Lower leg skin (tissue), 4 donors: ENCODE measurements at regions not wholly inside any gene's neighbourhood (a gene's known extent, or its start where the extent isn't known, plus 50 kb on each side); places are given as distances from the start of the nearest gene placed in this dataset.

ENCODE experiments used
- DNase-seq, 2 donors: peaks; one replicate each; pipeline ENCODE4 v3.0.0-alpha.2; 2019; ENCODE audit warnings: low spot score in 2 of 2
- H3K4me3 ChIP-seq: fragments of 200-600 bp; sonication (generic); 2 replicates; pipeline ENCODE4 v1.5.1; 2017; ENCODE audit warnings: mild to moderate bottlenecking, low read depth; ENCODE audit not compliant: poor library complexity, severe bottlenecking
- POLR2A ChIP-seq, 2 donors: fragments of 450-650 bp; IDR thresholded peaks; one replicate each; pipeline ENCODE4 v1.6.1; 2016 to 2017; ENCODE audit warnings: antibody characterized with exemption in 2 of 2, mild to moderate bottlenecking in 1 of 2, moderate library complexity in 1 of 2
- WGBS, 2 donors: methylation state at CpG; one replicate each; pipeline ENCODE4 v1.1.5; 2018; 5-methylcytosine and 5-hydroxymethylcytosine counted together
- intact Hi-C: fragments of 100-400 bp; cut with DNase I; formaldehyde crosslinking; loops from one replicate; pipeline ENCODE4 v1.15.0; 2023; ENCODE audit warnings: low total_unique reads
- TF ChIP-seq, protein P1 (sequence below), 3 donors: fragments of 450-650 bp; IDR thresholded peaks; one replicate each; pipeline ENCODE4 v1.5.1; 2016; ENCODE audit warnings: antibody characterized with exemption in 3 of 3, mild to moderate bottlenecking in 3 of 3, moderate library complexity in 2 of 3

DNA sequence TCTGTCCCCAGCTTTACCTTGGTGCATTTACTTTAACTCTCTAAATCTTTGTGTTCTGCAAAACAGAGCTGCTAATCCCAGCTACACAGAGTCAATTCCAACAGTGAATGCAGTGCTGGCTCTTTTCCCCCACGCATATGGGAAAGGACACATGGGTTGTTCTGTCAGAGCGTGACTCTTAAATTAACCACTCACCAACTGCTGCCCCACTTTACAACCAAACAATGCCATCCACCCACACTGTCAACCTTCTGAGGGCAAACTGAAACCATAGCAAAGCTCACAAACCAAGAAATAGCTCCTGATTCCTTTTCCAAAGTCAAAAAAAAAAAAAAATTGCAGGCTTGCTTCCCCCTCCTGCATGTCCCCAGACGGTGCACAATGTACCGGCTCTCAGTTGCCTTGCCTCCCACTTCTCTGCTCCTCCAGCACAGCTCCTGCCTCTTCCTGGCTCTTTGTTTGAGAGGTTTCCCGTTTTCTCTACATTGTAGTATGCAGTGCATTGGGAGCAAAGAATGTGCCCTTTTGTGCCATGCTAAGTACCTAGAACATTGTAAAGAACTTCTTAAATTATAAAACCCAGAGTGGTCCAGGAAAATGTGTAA is 151.5 kb upstream of the DAPK1 start:
- DNase-seq, result no peak
- intact Hi-C loops, result no loop called here
- WGBS, 2 donors, result 60 to 68% methylated on average over 5 of the region's 5 CpGs
- H3K4me3 ChIP-seq, result no peak overlapping the region
- TF ChIP-seq, protein P1, sequence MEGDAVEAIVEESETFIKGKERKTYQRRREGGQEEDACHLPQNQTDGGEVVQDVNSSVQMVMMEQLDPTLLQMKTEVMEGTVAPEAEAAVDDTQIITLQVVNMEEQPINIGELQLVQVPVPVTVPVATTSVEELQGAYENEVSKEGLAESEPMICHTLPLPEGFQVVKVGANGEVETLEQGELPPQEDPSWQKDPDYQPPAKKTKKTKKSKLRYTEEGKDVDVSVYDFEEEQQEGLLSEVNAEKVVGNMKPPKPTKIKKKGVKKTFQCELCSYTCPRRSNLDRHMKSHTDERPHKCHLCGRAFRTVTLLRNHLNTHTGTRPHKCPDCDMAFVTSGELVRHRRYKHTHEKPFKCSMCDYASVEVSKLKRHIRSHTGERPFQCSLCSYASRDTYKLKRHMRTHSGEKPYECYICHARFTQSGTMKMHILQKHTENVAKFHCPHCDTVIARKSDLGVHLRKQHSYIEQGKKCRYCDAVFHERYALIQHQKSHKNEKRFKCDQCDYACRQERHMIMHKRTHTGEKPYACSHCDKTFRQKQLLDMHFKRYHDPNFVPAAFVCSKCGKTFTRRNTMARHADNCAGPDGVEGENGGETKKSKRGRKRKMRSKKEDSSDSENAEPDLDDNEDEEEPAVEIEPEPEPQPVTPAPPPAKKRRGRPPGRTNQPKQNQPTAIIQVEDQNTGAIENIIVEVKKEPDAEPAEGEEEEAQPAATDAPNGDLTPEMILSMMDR (IDR thresholded peaks at IDR 0.05), result no peak
- TF ChIP-seq POLR2A (IDR thresholded peaks at IDR 0.05), result no peak

DNA sequence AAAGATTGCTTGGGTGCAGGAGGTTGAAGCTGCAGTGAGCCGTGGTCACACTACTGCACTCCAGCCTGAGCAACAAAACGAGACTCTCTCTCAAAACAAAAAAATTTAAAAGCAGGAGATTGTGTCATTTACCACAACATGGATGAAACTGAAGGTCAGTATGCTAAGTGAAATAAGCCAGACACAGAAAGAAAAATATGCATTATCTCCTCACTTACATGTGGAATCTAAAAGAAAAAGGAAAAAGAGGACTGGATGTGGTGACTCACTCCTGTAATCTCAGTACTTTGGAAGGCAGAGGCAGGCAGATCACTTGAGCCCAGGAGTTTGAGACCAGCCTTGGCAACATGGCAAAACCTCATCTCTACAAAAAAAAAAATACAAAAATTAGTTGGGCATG is 146.8 kb upstream of the DAPK1 start:
- no peak overlapping the region for H3K4me3 ChIP-seq
- intact Hi-C loops, result no loop called here
- WGBS, 2 donors, result 82 to 84% methylated on average over 2 of the region's 2 CpGs
- TF ChIP-seq, protein P1 (IDR thresholded peaks at IDR 0.05), result no peak
- no peak for TF ChIP-seq POLR2A (IDR thresholded peaks at IDR 0.05)
- no peak for DNase-seq

DNA sequence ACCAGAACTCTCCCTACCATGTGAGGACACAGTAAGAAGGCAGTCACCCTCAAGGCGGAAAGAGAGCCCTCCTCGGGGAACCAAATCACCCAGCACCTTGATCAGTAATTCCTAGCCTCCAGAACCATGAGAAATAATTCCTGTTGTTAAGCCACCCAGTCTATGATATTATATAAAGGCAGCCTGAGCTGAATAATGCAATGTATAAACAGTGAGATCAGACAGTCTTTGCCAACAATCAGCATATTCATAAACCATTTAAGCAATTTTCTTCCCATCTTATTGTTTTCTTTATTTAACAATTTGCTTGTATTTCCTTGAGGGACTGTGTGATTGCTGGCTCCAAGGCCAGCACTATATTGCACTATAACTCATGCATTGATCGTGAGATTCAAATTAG is 144.4 kb upstream of the DAPK1 start:
- TF ChIP-seq, protein P1 (IDR thresholded peaks at IDR 0.05), result no peak
- TF ChIP-seq POLR2A (IDR thresholded peaks at IDR 0.05), result no peak
- intact Hi-C loops, result no loop called here
- DNase-seq, result no peak
- 81 to 91% methylated on average over 3 of the region's 3 CpGs for WGBS, 2 donors
- H3K4me3 ChIP-seq, result no peak overlapping the region

- no peak overlapping the region for H3K4me3 ChIP-seq
- WGBS, 2 donors, result 39 to 43% methylated on average over 1 of the region's 1 CpG
- TF ChIP-seq, protein P1 (IDR thresholded peaks at IDR 0.05), result no peak
- TF ChIP-seq POLR2A (IDR thresholded peaks at IDR 0.05), result no peak
- DNase-seq, result no peak
- intact Hi-C loops, result no loop called here
Observed at GRCh38 chr9:87354147-87354546, 143.5 kb upstream of the DAPK1 start.

GRCh38 chr9:87357600-87357999 is 140.1 kb upstream of the DAPK1 start:
- 95 to 96% methylated on average over 1 of the region's 1 CpG for WGBS, 2 donors
- intact Hi-C loops, result no loop called here
- DNase-seq, result no peak
- no peak for TF ChIP-seq POLR2A (IDR thresholded peaks at IDR 0.05)
- TF ChIP-seq, protein P1 (IDR thresholded peaks at IDR 0.05), result no peak
- no peak overlapping the region for H3K4me3 ChIP-seq

GRCh38 chr9:87359264-87359663 is 138.4 kb upstream of the DAPK1 start:
- intact Hi-C loops, result no loop called here
- no peak for DNase-seq
- TF ChIP-seq, protein P1 (IDR thresholded peaks at IDR 0.05), result no peak
- TF ChIP-seq POLR2A (IDR thresholded peaks at IDR 0.05), result no peak
- no peak overlapping the region for H3K4me3 ChIP-seq
